CD4-positive, alpha-beta T cell (primary cell): ENCODE measurements at regions not wholly inside any gene's neighbourhood (a gene's known extent, or its start where the extent isn't known, plus 50 kb on each side); places are given as distances from the start of the nearest gene placed in this dataset.

Experiments
- ATAC-seq: fragments of 200-7000 bp; cut with Tn5 transposase; one replicate; pipeline ENCODE4 v1.10.0; 2022; ENCODE audit warnings: mild to moderate bottlenecking; ENCODE audit not compliant: poor library complexity
- CTCF ChIA-PET: fragments of 350-600 bp; sonication (Branson Sonifier 250); formaldehyde crosslinking; loops from one replicate; lab custom pipeline; 2021; ENCODE audit warnings: antibody characterized with exemption, inconsistent platforms; lab: Charles Lee
- POLR2A ChIA-PET: fragments of 350-600 bp; sonication (Branson Sonifier 250); formaldehyde crosslinking; loops from one replicate; lab custom pipeline; 2021; ENCODE audit warnings: antibody characterized with exemption, inconsistent platforms; lab: Charles Lee
- DNase-seq, 14 experiments: peaks; one replicate each; pipeline ENCODE4 v3.0.0-alpha.2; 2013 to 2020; ENCODE audit warnings: mixed read lengths in 2 of 14
- H3K27ac ChIP-seq, 2 donors: one replicate each; pipeline versions ENCODE4 v1.5.1 to v1.7.0; 2013; ENCODE audit warnings: low read length in 2 of 2, low read depth in 1 of 2, mild to moderate bottlenecking in 1 of 2
- H3K27me3 ChIP-seq, 2 experiments: 1 replicate in 1 of 2; 2 replicates in 1 of 2; pipeline versions ENCODE4 v1.6.1 to v1.7.0; 2013; ENCODE audit warnings: low read length in 2 of 2, control low read depth in 1 of 2, mild to moderate bottlenecking in 1 of 2, moderate library complexity in 1 of 2; ENCODE audit not compliant: insufficient read depth in 2 of 2, control insufficient read depth in 1 of 2
- H3K36me3 ChIP-seq: one replicate; pipeline ENCODE4 v1.6.1; 2013; ENCODE audit warnings: low read length, control low read depth; ENCODE audit not compliant: insufficient read depth
- H3K4me1 ChIP-seq: one replicate; pipeline ENCODE4 v1.6.1; 2013; ENCODE audit warnings: low read length, control low read depth; ENCODE audit not compliant: insufficient read depth
- H3K4me3 ChIP-seq: one replicate; pipeline ENCODE4 v1.5.1; 2013; ENCODE audit warnings: mild to moderate bottlenecking, low read length, moderate library complexity
- H3K9me3 ChIP-seq, 2 experiments: 1 replicate in 1 of 2; 2 replicates in 1 of 2; pipeline versions ENCODE4 v1.6.1 to v1.7.0; 2013; ENCODE audit warnings: low read length in 2 of 2, mild to moderate bottlenecking in 2 of 2, control low read depth in 1 of 2, moderate library complexity in 1 of 2; ENCODE audit not compliant: control insufficient read depth in 1 of 2, insufficient read depth in 1 of 2
- H3K27ac Mint-ChIP-seq: one replicate; pipeline ENCODE4 v1.8.0; 2020; ENCODE audit warnings: mixed read lengths
- H3K27me3 Mint-ChIP-seq: one replicate; pipeline ENCODE4 v1.8.0; 2021; ENCODE audit warnings: mixed read lengths
- H3K36me3 Mint-ChIP-seq: one replicate; pipeline ENCODE4 v1.8.0; 2021; ENCODE audit warnings: low read depth, mixed read lengths
- H3K4me1 Mint-ChIP-seq: one replicate; pipeline ENCODE4 v1.8.0; 2021; ENCODE audit warnings: low read depth, mixed read lengths
- H3K4me3 Mint-ChIP-seq: one replicate; pipeline ENCODE4 v1.8.0; 2020; ENCODE audit warnings: mild to moderate bottlenecking, mixed read lengths
- H3K9me3 Mint-ChIP-seq: one replicate; pipeline ENCODE4 v1.8.0; 2020; ENCODE audit warnings: mixed read lengths
- CTCF ChIP-seq: fragments of 200-600 bp; IDR thresholded peaks from one replicate; pipeline ENCODE4 v1.8.0; 2022; ENCODE audit warnings: antibody characterized with exemption, mild to moderate bottlenecking
- intact Hi-C, 2 experiments: fragments of 100-400 bp; cut with DNase I in 1 of 2; cut with micrococcal nuclease in 1 of 2; formaldehyde crosslinking; loops; one replicate each; pipeline versions ENCODE4 v1.15.1 to v1.9.0; 2023 to 2025; cut with DNase I, micrococcal nuclease

GRCh38 chr3:135337192-135337591, 542.1 kb downstream of the EPHB1 start:
- ATAC-seq: no peak
- no peak overlapping the region for H3K4me3 ChIP-seq
- no peaks in the 10 kb centered on the region for H3K4me1 ChIP-seq
- Mint-ChIP-seq H3K27ac (no peak overlapping the region), H3K4me1 (no peaks in the 10 kb centered on the region), H3K36me3 (no peaks in the 10 kb centered on the region), H3K4me3 (no peak overlapping the region), H3K9me3 (peaks cover 8% of the 10 kb centered on the region), H3K27me3 (no peaks in the 10 kb centered on the region)
- H3K9me3 ChIP-seq: peaks cover 0 to 4% of the 10 kb centered on the region in 2 experiments
- ChIA-PET CTCF (no interaction called here), POLR2A (no interaction called here)
- H3K36me3 ChIP-seq: no peaks in the 10 kb centered on the region
- no peak for TF ChIP-seq CTCF
- H3K27ac ChIP-seq: no peak overlapping the region
- no peak for DNase-seq
- no peaks in the 10 kb centered on the region for H3K27me3 ChIP-seq
- intact Hi-C loops: no loop called here

- H3K27ac Mint-ChIP-seq: no peak overlapping the region
- Histone ChIP-seq H3K4me1 (no peaks in the 10 kb centered on the region), H3K27ac (no peak overlapping the region), H3K4me3 (no peak overlapping the region), H3K9me3 (peaks cover 0 to 7% of the 10 kb centered on the region in 2 experiments), H3K36me3 (no peaks in the 10 kb centered on the region), H3K27me3 (no peaks in the 10 kb centered on the region)
- CTCF ChIA-PET: no interaction called here
- H3K27me3 Mint-ChIP-seq: no peaks in the 10 kb centered on the region
- ATAC-seq: no peak
- no peak overlapping the region for H3K4me3 Mint-ChIP-seq
- no peak for DNase-seq
- no peaks in the 10 kb centered on the region for H3K4me1 Mint-ChIP-seq
- no peak for TF ChIP-seq CTCF
- no peaks in the 10 kb centered on the region for H3K36me3 Mint-ChIP-seq
- H3K9me3 Mint-ChIP-seq: peaks cover under 1% of the 10 kb centered on the region
- POLR2A ChIA-PET: no interaction called here
- intact Hi-C loops: no loop called here
These were observed 553.6 kb downstream of the EPHB1 start for GRCh38 chr3:135348690-135349089.

- TF ChIP-seq CTCF: no peak
- peaks cover 0 to 7% of the 10 kb centered on the region in 2 experiments for H3K9me3 ChIP-seq
These were observed 554.3 kb downstream of the EPHB1 start for GRCh38 chr3:135349254-135349948.

More at GRCh38 chr3:135349254-135349948, 554.3 kb downstream of the EPHB1 start:
- ChIA-PET CTCF (no interaction called here), POLR2A (no interaction called here)
- Mint-ChIP-seq H3K4me1 (no peaks in the 10 kb centered on the region), H3K27ac (no peak overlapping the region), H3K4me3 (no peak overlapping the region), H3K9me3 (peaks cover 7% of the 10 kb centered on the region), H3K36me3 (no peaks in the 10 kb centered on the region), H3K27me3 (no peaks in the 10 kb centered on the region)
- Histone ChIP-seq H3K4me3 (no peak overlapping the region), H3K36me3 (no peaks in the 10 kb centered on the region), H3K27me3 (no peaks in the 10 kb centered on the region), H3K4me1 (no peaks in the 10 kb centered on the region), H3K27ac (no peak overlapping the region)
- DNase-seq (no peak), ATAC-seq (no peak)
- intact Hi-C loops: no loop called here
